HEK293 (cell line): ENCODE measurements at regions not wholly inside any gene's neighbourhood (a gene's known extent, or its start where the extent isn't known, plus 50 kb on each side); places are given as distances from the start of the nearest gene placed in this dataset.

Experiments
- ZBTB10 ChIP-seq: fragments of 450-650 bp; formaldehyde crosslinking; IDR thresholded peaks from 2 replicates; pipeline ENCODE4 v1.5.1; 2016; ENCODE audit warnings: missing biosample characterization, missing genetic modification characterization
- ZNF785 ChIP-seq: fragments of 450-650 bp; formaldehyde crosslinking; IDR thresholded peaks from 2 replicates; pipeline ENCODE4 v1.5.1; 2016; ENCODE audit warnings: missing biosample characterization, missing genetic modification characterization
- TF ChIP-seq, protein P1 (sequence below): fragments of 450-650 bp; formaldehyde crosslinking; IDR thresholded peaks from 2 replicates; pipeline ENCODE4 v1.5.1; 2016; ENCODE audit warnings: missing biosample characterization, missing genetic modification characterization
- TF ChIP-seq, protein P2 (sequence below): sonication (generic); formaldehyde crosslinking; IDR thresholded peaks from 2 replicates; pipeline ENCODE4 v1.8.1; 2022; ENCODE audit warnings: mild to moderate bottlenecking, moderate library complexity, missing genetic modification reagents

- TF ChIP-seq, protein P1, sequence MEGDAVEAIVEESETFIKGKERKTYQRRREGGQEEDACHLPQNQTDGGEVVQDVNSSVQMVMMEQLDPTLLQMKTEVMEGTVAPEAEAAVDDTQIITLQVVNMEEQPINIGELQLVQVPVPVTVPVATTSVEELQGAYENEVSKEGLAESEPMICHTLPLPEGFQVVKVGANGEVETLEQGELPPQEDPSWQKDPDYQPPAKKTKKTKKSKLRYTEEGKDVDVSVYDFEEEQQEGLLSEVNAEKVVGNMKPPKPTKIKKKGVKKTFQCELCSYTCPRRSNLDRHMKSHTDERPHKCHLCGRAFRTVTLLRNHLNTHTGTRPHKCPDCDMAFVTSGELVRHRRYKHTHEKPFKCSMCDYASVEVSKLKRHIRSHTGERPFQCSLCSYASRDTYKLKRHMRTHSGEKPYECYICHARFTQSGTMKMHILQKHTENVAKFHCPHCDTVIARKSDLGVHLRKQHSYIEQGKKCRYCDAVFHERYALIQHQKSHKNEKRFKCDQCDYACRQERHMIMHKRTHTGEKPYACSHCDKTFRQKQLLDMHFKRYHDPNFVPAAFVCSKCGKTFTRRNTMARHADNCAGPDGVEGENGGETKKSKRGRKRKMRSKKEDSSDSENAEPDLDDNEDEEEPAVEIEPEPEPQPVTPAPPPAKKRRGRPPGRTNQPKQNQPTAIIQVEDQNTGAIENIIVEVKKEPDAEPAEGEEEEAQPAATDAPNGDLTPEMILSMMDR, result no peak
- no peak for TF ChIP-seq ZNF785 (tag by site-specific recombination)
- TF ChIP-seq ZBTB10 (tag by site-specific recombination), result no peak
- TF ChIP-seq, protein P2, sequence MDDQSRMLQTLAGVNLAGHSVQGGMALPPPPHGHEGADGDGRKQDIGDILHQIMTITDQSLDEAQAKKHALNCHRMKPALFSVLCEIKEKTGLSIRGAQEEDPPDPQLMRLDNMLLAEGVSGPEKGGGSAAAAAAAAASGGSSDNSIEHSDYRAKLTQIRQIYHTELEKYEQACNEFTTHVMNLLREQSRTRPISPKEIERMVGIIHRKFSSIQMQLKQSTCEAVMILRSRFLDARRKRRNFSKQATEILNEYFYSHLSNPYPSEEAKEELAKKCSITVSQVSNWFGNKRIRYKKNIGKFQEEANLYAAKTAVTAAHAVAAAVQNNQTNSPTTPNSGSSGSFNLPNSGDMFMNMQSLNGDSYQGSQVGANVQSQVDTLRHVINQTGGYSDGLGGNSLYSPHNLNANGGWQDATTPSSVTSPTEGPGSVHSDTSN (CRISPR knock-in tag), result no peak
Observed at GRCh38 chr9:79428422-79428821, 143.3 kb upstream of the TLE4 start.
